ENCODE measurements at regions not wholly inside any gene's neighbourhood (a gene's known extent, or its start where the extent isn't known, plus 50 kb on each side); places are given as distances from the start of the nearest gene placed in this dataset.

GRCh38 chr16:73385696-73386095 is 337.8 kb upstream of the ZFHX3 start:
- DNase-seq: no peak

- DNase-seq: no peak
Measured at GRCh38 chr16:73384506-73385089, 336.7 kb upstream of the ZFHX3 start.

GRCh38 chr16:73383988-73384365 is 336.0 kb upstream of the ZFHX3 start:
- no peak for DNase-seq

GRCh38 chr16:73383195-73383987 is 335.5 kb upstream of the ZFHX3 start:
- no peak for DNase-seq

- no peak for DNase-seq
Measured at GRCh38 chr16:73378471-73378870, 330.5 kb upstream of the ZFHX3 start.

- no peak for DNase-seq
Measured at GRCh38 chr16:73371584-73372319, 323.8 kb upstream of the ZFHX3 start.

GRCh38 chr16:73369851-73370250 is 321.9 kb upstream of the ZFHX3 start:
- no peak for DNase-seq

- no peak for DNase-seq
Measured at GRCh38 chr16:73368715-73369114, 320.8 kb upstream of the ZFHX3 start.

- DNase-seq: no peak
Measured at GRCh38 chr16:73365016-73365551, 317.2 kb upstream of the ZFHX3 start.

GRCh38 chr16:73364413-73364812 is 316.5 kb upstream of the ZFHX3 start:
- no peak for DNase-seq

- no peak for DNase-seq
Measured at GRCh38 chr16:73361061-73361460, 313.1 kb upstream of the ZFHX3 start.

GRCh38 chr16:73356401-73357079 is 308.6 kb upstream of the ZFHX3 start:
- no peak for DNase-seq

- DNase-seq: no peak
Measured at GRCh38 chr16:73355981-73356380, 308.1 kb upstream of the ZFHX3 start.

- no peak for DNase-seq
Measured at GRCh38 chr16:73354434-73354833, 306.5 kb upstream of the ZFHX3 start.

GRCh38 chr16:73350707-73351452 is 303.0 kb upstream of the ZFHX3 start:
- DNase-seq: no peak

GRCh38 chr16:73347500-73348375 is 299.8 kb upstream of the ZFHX3 start:
- DNase-seq: no peak

GRCh38 chr16:73339821-73340220 is 291.9 kb upstream of the ZFHX3 start:
- DNase-seq: no peak

GRCh38 chr16:73337373-73338296 is 289.7 kb upstream of the ZFHX3 start:
- no peak for DNase-seq

GRCh38 chr16:73329358-73330286 is 281.7 kb upstream of the ZFHX3 start:
- no peak for DNase-seq

Measured in activated CD8-positive, alpha-beta memory T cell treated with anti-CD3 and anti-CD28 coated beads, Interleukin-2, amount 50 U/mL, for 48 hours (primary cell).